Central memory CD4-positive, alpha-beta T cell (primary cell): ENCODE measurements at regions not wholly inside any gene's neighbourhood (a gene's known extent, or its start where the extent isn't known, plus 50 kb on each side); places are given as distances from the start of the nearest gene placed in this dataset.

Experiments used
- DNase-seq: peaks from one replicate; pipeline ENCODE4 v3.0.0; 2022

DNA sequence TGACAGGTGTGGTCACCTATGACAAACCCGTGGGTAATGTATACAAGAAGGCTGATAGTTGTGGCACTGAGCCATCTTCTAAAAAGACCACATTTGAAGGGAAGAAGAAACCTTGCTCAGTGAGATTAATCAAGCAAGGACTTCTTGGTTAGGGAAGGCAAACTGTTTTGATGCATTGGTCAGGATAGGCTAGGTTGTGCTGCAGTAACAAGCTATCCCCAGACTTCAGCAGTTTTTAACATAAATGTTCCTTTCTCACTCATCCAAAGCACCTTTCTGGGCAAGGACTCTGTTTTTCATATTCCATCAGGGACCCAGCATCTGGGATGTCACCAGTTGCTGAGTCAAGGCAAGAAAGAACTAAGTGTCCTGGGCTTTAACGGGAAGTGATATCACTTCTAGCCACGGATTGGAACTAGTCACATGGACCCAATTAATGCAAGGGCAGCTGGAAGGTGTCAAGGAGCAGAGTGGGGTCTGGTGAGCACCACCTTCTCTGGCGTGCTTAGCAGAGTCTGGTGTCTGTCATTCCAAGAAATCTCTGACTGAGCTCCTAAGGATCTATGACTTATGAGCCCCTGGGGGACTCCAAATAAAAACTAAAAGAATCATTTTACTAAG is 52.0 kb upstream of the CCL2 start:
- DNase-seq: no peak

DNA sequence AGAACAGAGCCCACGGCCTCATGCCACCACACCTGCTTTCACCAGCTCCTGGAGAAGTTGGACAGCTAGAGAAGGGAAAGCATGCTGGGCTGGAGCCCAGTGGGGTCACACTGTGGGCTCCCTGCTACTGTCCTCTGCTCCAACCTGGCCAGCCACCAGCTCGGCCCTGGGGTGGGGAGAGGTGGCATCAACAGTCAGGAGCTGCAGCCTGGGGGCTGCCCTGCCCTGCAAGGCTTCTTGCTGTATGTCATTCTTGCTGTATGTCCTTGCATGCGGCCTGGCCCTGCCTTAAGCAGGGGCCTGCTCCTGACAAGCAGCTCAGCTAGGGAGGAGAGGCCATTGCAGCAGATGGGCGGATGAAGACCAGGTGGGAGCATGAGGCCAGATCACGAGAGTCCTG is 50.7 kb upstream of the CCL2 start:
- DNase-seq: no peak
